Loucy (cell line): ENCODE measurements at regions not wholly inside any gene's neighbourhood (a gene's known extent, or its start where the extent isn't known, plus 50 kb on each side); places are given as distances from the start of the nearest gene placed in this dataset.

Experiments used
- H2AFZ ChIP-seq: fragments of 200-600 bp; sonication (generic); 2 replicates; pipeline ENCODE4 v1.6.0; 2016; ENCODE audit warnings: antibody characterized with exemption, mild to moderate bottlenecking, low read length, moderate library complexity
- H3F3A ChIP-seq: fragments of 200-600 bp; 2 replicates; pipeline ENCODE4 v1.6.0; 2016; ENCODE audit warnings: antibody characterized with exemption, low read depth, mild to moderate bottlenecking
- H3K27me3 ChIP-seq: fragments of 200-600 bp; sonication (generic); 2 replicates; pipeline ENCODE4 v1.6.1; 2014; ENCODE audit warnings: low read length, mild to moderate bottlenecking; ENCODE audit not compliant: insufficient read depth, poor library complexity, severe bottlenecking
- H3K36me3 ChIP-seq: fragments of 200-600 bp; sonication (generic); 2 replicates; pipeline ENCODE4 v1.6.1; 2016; ENCODE audit warnings: low read length; ENCODE audit not compliant: insufficient read depth
- H3K4me1 ChIP-seq: fragments of 200-600 bp; sonication (generic); 2 replicates; pipeline ENCODE4 v1.5.1; 2014; ENCODE audit warnings: low read length, mild to moderate bottlenecking; ENCODE audit not compliant: insufficient read depth, poor library complexity, severe bottlenecking
- H3K4me2 ChIP-seq: fragments of 200-600 bp; sonication (generic); 2 replicates; pipeline ENCODE4 v1.6.0; 2014; ENCODE audit warnings: antibody characterized with exemption, low read length, low read depth, mild to moderate bottlenecking; ENCODE audit not compliant: poor library complexity, severe bottlenecking
- H3K4me3 ChIP-seq: fragments of 200-600 bp; sonication (generic); 2 replicates; pipeline ENCODE4 v1.5.1; 2014; ENCODE audit warnings: low read length, mild to moderate bottlenecking, mixed read lengths; ENCODE audit not compliant: poor library complexity, severe bottlenecking
- H3K79me2 ChIP-seq: fragments of 200-600 bp; sonication (generic); 2 replicates; pipeline ENCODE4 v1.6.1; 2014; ENCODE audit warnings: low read length; ENCODE audit not compliant: insufficient read depth
- H3K9ac ChIP-seq: fragments of 200-600 bp; sonication (generic); 2 replicates; pipeline ENCODE4 v1.6.0; 2014; ENCODE audit warnings: mild to moderate bottlenecking, low read depth, low read length, moderate library complexity; ENCODE audit not compliant: poor library complexity, severe bottlenecking
- H3K9me2 ChIP-seq: fragments of 200-600 bp; sonication (generic); replicated peaks from 2 replicates; pipeline ENCODE4 v1.6.1; 2016; ENCODE audit warnings: low read depth, low read length, mixed read lengths
- H3K9me3 ChIP-seq: fragments of 200-600 bp; sonication (generic); 2 replicates; pipeline ENCODE4 v1.6.1; 2014; ENCODE audit warnings: mild to moderate bottlenecking, antibody characterized with exemption, low read length, low read depth; ENCODE audit not compliant: insufficient read depth
- H4K20me1 ChIP-seq: fragments of 200-600 bp; sonication (generic); 2 replicates; pipeline ENCODE4 v1.6.0; 2014; ENCODE audit warnings: antibody characterized with exemption, low read length, mild to moderate bottlenecking; ENCODE audit not compliant: insufficient read depth, poor library complexity, severe bottlenecking
- EZH2phosphoT487 ChIP-seq: fragments of 200-600 bp; IDR thresholded peaks from 2 replicates; pipeline ENCODE4 v1.6.1; 2018; ENCODE audit warnings: antibody characterized with exemption, mild to moderate bottlenecking, moderate library complexity, borderline replicate concordance
- TF ChIP-seq, protein P1 (sequence below): fragments of 200-600 bp; sonication (generic); conservative IDR thresholded peaks from 2 replicates; pipeline ENCODE4 v1.5.1; 2014; ENCODE audit warnings: mild to moderate bottlenecking, antibody characterized with exemption, low read length

- no peak overlapping the region for H2AFZ ChIP-seq
- H3K27me3 ChIP-seq = no peaks in the 10 kb centered on the region
- no peaks in the 10 kb centered on the region for H3K79me2 ChIP-seq
- H3K9me3 ChIP-seq = no peaks in the 10 kb centered on the region
- H3F3A ChIP-seq = no peaks in the 10 kb centered on the region
- no peak overlapping the region for H3K4me2 ChIP-seq
- no peak overlapping the region for H3K9ac ChIP-seq
- peaks cover 6% of the 10 kb centered on the region for H3K4me1 ChIP-seq
- no peaks in the 10 kb centered on the region for H3K36me3 ChIP-seq
- TF ChIP-seq, protein P1, sequence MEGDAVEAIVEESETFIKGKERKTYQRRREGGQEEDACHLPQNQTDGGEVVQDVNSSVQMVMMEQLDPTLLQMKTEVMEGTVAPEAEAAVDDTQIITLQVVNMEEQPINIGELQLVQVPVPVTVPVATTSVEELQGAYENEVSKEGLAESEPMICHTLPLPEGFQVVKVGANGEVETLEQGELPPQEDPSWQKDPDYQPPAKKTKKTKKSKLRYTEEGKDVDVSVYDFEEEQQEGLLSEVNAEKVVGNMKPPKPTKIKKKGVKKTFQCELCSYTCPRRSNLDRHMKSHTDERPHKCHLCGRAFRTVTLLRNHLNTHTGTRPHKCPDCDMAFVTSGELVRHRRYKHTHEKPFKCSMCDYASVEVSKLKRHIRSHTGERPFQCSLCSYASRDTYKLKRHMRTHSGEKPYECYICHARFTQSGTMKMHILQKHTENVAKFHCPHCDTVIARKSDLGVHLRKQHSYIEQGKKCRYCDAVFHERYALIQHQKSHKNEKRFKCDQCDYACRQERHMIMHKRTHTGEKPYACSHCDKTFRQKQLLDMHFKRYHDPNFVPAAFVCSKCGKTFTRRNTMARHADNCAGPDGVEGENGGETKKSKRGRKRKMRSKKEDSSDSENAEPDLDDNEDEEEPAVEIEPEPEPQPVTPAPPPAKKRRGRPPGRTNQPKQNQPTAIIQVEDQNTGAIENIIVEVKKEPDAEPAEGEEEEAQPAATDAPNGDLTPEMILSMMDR = no peak
- TF ChIP-seq EZH2phosphoT487 = no peak
- no peaks in the 10 kb centered on the region for H4K20me1 ChIP-seq
- no peaks in the 10 kb centered on the region for H3K9me2 ChIP-seq
- H3K4me3 ChIP-seq = no peak overlapping the region
Measured at GRCh38 chr13:40403509-40404241, 262.8 kb downstream of the FOXO1 start.

- Histone ChIP-seq H3K79me2 (no peaks in the 10 kb centered on the region), H3K9me2 (no peaks in the 10 kb centered on the region), H3K9ac (no peak overlapping the region), H3K9me3 (no peaks in the 10 kb centered on the region), H3F3A (no peaks in the 10 kb centered on the region), H2AFZ (no peak overlapping the region), H3K4me1 (peaks cover 6% of the 10 kb centered on the region), H3K36me3 (no peaks in the 10 kb centered on the region), H3K4me3 (no peak overlapping the region), H3K27me3 (no peaks in the 10 kb centered on the region), H4K20me1 (no peaks in the 10 kb centered on the region), H3K4me2 (no peak overlapping the region)
- no peak for TF ChIP-seq EZH2phosphoT487
- TF ChIP-seq, protein P1 = no peak
Measured at GRCh38 chr13:40404407-40404806, 262.0 kb downstream of the FOXO1 start.

DNA sequence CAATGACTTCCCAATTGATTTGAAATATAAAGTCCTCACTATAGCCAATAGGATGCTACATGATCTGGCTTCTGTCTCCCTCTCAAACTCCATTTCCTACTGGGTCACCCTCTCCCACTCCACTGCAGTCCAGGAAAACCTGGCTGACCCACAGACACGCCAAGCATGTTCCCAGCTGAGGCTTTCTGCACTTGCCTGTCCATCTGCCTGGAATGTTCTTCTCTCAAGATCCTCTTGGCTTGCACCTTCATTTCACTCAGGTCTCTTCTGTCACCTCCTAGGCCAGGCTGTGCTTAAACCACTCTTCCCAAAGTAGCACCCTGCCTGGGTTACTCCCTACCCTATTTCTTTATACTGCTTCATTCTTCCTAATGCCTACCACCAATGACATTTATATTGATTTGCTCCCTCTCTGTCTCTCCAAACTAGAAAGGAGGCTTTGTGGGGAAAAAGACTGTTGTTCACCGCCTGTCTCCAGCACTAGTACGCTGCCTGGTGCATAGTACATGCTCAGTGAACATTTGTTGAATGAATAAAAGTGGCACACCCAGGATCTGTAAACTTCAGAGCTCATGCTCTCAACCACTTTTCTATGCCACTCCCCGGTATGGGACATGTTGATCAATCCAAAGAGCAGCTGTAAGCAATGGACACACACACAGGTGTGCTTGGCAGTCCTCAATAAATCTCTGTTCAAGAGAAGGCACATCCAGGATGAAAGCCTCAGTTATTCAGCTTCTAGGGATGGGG is 261.3 kb downstream of the FOXO1 start:
- no peak overlapping the region for H3K4me2 ChIP-seq
- H3K4me3 ChIP-seq = no peak overlapping the region
- H3K9me2 ChIP-seq = no peaks in the 10 kb centered on the region
- H3K36me3 ChIP-seq = no peaks in the 10 kb centered on the region
- H3K4me1 ChIP-seq = peaks cover 6% of the 10 kb centered on the region
- H3K79me2 ChIP-seq = no peaks in the 10 kb centered on the region
- no peaks in the 10 kb centered on the region for H3F3A ChIP-seq
- H4K20me1 ChIP-seq = no peaks in the 10 kb centered on the region
- H2AFZ ChIP-seq = no peak overlapping the region
- no peak for TF ChIP-seq EZH2phosphoT487
- TF ChIP-seq, protein P1 = no peak
- H3K9me3 ChIP-seq = no peaks in the 10 kb centered on the region
- H3K9ac ChIP-seq = no peak overlapping the region
- no peaks in the 10 kb centered on the region for H3K27me3 ChIP-seq
